HepG2 (cell line): ENCODE measurements at regions not wholly inside any gene's neighbourhood (a gene's known extent, or its start where the extent isn't known, plus 50 kb on each side); places are given as distances from the start of the nearest gene placed in this dataset.

Experiments
- ATAC-seq: fragments of 200-7000 bp; cut with Tn5 transposase; 3 replicates; pipeline ENCODE4 v1.9.1; 2020; ENCODE audit warnings: mild to moderate bottlenecking, moderate library complexity
- BruUV-seq: library from RNA; stranded (reverse); fragments of 400-500 nt; replicated peaks from 2 replicates; lab custom pipeline; 2021; lab: Mats Ljungman, UMichigan
- CTCF ChIA-PET: fragments of 300-600 bp; formaldehyde crosslinking; extraction: SDS; loops from one replicate; lab custom pipeline; 2021; ENCODE audit warnings: low total read pairs, inconsistent platforms, low intra/inter-chr PET ratio; lab: Yijun Ruan, JAX
- POLR2A ChIA-PET: fragments of 350-600 bp; sonication (Branson Sonifier 250); formaldehyde crosslinking; loops from one replicate; lab custom pipeline; 2020; ENCODE audit warnings: antibody characterized with exemption, inconsistent platforms; lab: Yijun Ruan, JAX
- DNase-seq: peaks from one replicate; pipeline ENCODE4 v3.0.0-alpha.2; 2015; ENCODE audit warnings: low spot score
- FAIRE-seq: peaks from 3 replicates; lab custom pipeline; 2011; peaks lifted over from hg19 to GRCh38; lab: Jason Lieb, UNC
- H2AFZ ChIP-seq: one replicate; pipeline ENCODE4 v1.6.1; 2011; ENCODE audit warnings: low read length, inconsistent platforms
- H3K27ac ChIP-seq: fragments of 300-600 bp; 3 replicates; pipeline ENCODE4 v1.8.0; 2011; ENCODE audit warnings: mixed run types, mild to moderate bottlenecking, mixed read lengths, low read length, inconsistent platforms; ENCODE audit not compliant: insufficient read depth; ENCODE audit errors: extremely low read length
- H3K27me3 ChIP-seq, 2 experiments: fragments of 200-600 bp in 1 of 2; 2 replicates in 1 of 2; 3 replicates in 1 of 2; pipeline versions ENCODE4 v1.6.0 to v1.8.0; 2011; ENCODE audit warnings: low read length in 2 of 2, mild to moderate bottlenecking in 2 of 2, moderate library complexity in 2 of 2, inconsistent platforms in 1 of 2; ENCODE audit not compliant: insufficient read depth in 2 of 2, control insufficient read depth in 1 of 2
- H3K36me3 ChIP-seq, 2 experiments: fragments of 200-600 bp in 1 of 2; replicated peaks in 1 of 2; 2 replicates in 1 of 2; 3 replicates in 1 of 2; pipeline versions ENCODE4 v1.5.1 to v1.8.0; 2011; ENCODE audit warnings: low read length in 2 of 2, inconsistent platforms in 1 of 2; ENCODE audit not compliant: insufficient read depth in 2 of 2, control insufficient read depth in 1 of 2
- H3K4me1 ChIP-seq: 2 replicates; pipeline ENCODE4 v1.5.1; 2012; ENCODE audit warnings: low read length, inconsistent platforms; ENCODE audit not compliant: insufficient read depth
- H3K4me2 ChIP-seq: 2 replicates; pipeline ENCODE4 v1.6.0; 2011; ENCODE audit warnings: low read depth, low read length, inconsistent platforms
- H3K4me3 ChIP-seq, 3 experiments: fragments of 200-600 bp in 1 of 3; sonication (generic), shearing (Covaris generic) in 1 of 3; replicated peaks in 1 of 3; 2 replicates each; pipeline ENCODE4 v1.5.1; 2011 to 2016; ENCODE audit warnings: low read length in 3 of 3, inconsistent platforms in 2 of 3, low read depth in 2 of 3, mild to moderate bottlenecking in 2 of 3, control low read depth in 1 of 3, mixed read lengths in 1 of 3; ENCODE audit not compliant: insufficient read depth in 1 of 3
- H3K79me2 ChIP-seq: one replicate; pipeline ENCODE4 v1.6.1; 2011; ENCODE audit warnings: low read length, inconsistent platforms; ENCODE audit not compliant: insufficient read depth
- H3K9ac ChIP-seq: 2 replicates; pipeline ENCODE4 v1.6.0; 2011; ENCODE audit warnings: mild to moderate bottlenecking, low read depth, low read length, inconsistent platforms; ENCODE audit not compliant: insufficient read depth
- H3K9me3 ChIP-seq: 2 replicates; pipeline ENCODE4 v1.5.1; 2012; ENCODE audit warnings: mild to moderate bottlenecking, low read length
- H4K20me1 ChIP-seq: 2 replicates; pipeline ENCODE4 v1.6.0; 2011; ENCODE audit warnings: inconsistent platforms, mild to moderate bottlenecking, low read length, moderate library complexity; ENCODE audit not compliant: insufficient read depth
- FOXM1 ChIP-seq: sonication (generic); formaldehyde crosslinking; IDR thresholded peaks from 2 replicates; pipeline ENCODE4 v1.5.0; 2020; ENCODE audit warnings: missing genetic modification reagents
- ISL2 ChIP-seq: sonication (generic); formaldehyde crosslinking; IDR thresholded peaks from 2 replicates; pipeline ENCODE4 v1.5.0; 2020; ENCODE audit warnings: missing genetic modification reagents
- MBD4 ChIP-seq: IDR thresholded peaks from 2 replicates; pipeline ENCODE4 v1.6.1; 2012; ENCODE audit warnings: low read length, inconsistent platforms, borderline replicate concordance
- MED1 ChIP-seq: sonication (generic); formaldehyde crosslinking; IDR thresholded peaks from 2 replicates; pipeline ENCODE4 v1.4.0; 2020; ENCODE audit warnings: missing genetic modification reagents
- MEIS1 ChIP-seq: sonication (generic); formaldehyde crosslinking; IDR thresholded peaks from 2 replicates; pipeline ENCODE4 v1.9.0; 2021; ENCODE audit warnings: mild to moderate bottlenecking, missing genetic modification reagents, moderate library complexity, borderline replicate concordance
- NCOA1 ChIP-seq: sonication (generic); formaldehyde crosslinking; IDR thresholded peaks from 2 replicates; pipeline ENCODE4 v1.9.0; 2021; ENCODE audit warnings: missing genetic modification reagents
- SP1 ChIP-seq, 2 experiments: fragments of 450-650 bp in 1 of 2; sonication (generic) in 1 of 2; formaldehyde crosslinking in 1 of 2; IDR thresholded peaks; 2 replicates each; pipeline versions ENCODE4 v1.4.0 to v1.6.1; 2016 to 2020; ENCODE audit warnings: missing genetic modification reagents in 1 of 2
- YEATS4 ChIP-seq: sonication (generic); formaldehyde crosslinking; IDR thresholded peaks from 2 replicates; pipeline ENCODE4 v1.4.0; 2020; ENCODE audit warnings: missing genetic modification reagents, borderline replicate concordance
- ZNF264 ChIP-seq: sonication (generic); formaldehyde crosslinking; IDR thresholded peaks from 2 replicates; pipeline ENCODE4 v1.4.0; 2020; ENCODE audit warnings: missing genetic modification reagents
- ZNF468 ChIP-seq: sonication (generic); formaldehyde crosslinking; IDR thresholded peaks from 2 replicates; pipeline ENCODE4 v1.8.0; 2022; ENCODE audit warnings: mild to moderate bottlenecking, moderate library complexity, missing genetic modification reagents
- ZNF570 ChIP-seq: sonication (generic); formaldehyde crosslinking; IDR thresholded peaks from 2 replicates; pipeline ENCODE4 v1.4.0; 2020; ENCODE audit warnings: mild to moderate bottlenecking, missing genetic modification reagents, borderline replicate concordance
- ZNF766 ChIP-seq: sonication (generic); formaldehyde crosslinking; IDR thresholded peaks from 2 replicates; pipeline ENCODE4 v1.5.0; 2020; ENCODE audit warnings: missing genetic modification reagents, borderline replicate concordance
- WGBS: methylation state at CpG from one replicate; pipeline ENCODE4 v1.1.6; 2017; ENCODE audit warnings: low lambda C conversion rate; 5-methylcytosine and 5-hydroxymethylcytosine counted together
- in situ Hi-C: cut with HindIII; loops from 2 replicates; pipeline ENCODE4 v1.10.0; 2017; ENCODE audit warnings: low pct_unique_long_range_greater_than_20kb; ENCODE audit not compliant: extremely low pct_ligation_motif_present
- intact Hi-C: fragments of 100-400 bp; cut with micrococcal nuclease; formaldehyde crosslinking; loops from one replicate; pipeline ENCODE4 v1.10.0; 2022; ENCODE audit not compliant: unreplicated experiment
- TF ChIP-seq, protein P1 (sequence below): IDR thresholded peaks from 2 replicates; pipeline ENCODE4 v1.4.0; 2020; ENCODE audit warnings: mild to moderate bottlenecking, missing genetic modification reagents
- TF ChIP-seq, protein P2 (sequence below): sonication (generic); formaldehyde crosslinking; IDR thresholded peaks from 2 replicates; pipeline ENCODE4 v1.9.0; 2021; ENCODE audit warnings: missing genetic modification reagents, borderline replicate concordance
- TF ChIP-seq, protein P3 (sequence below): sonication (generic); formaldehyde crosslinking; IDR thresholded peaks from 2 replicates; pipeline ENCODE4 v1.4.0; 2020; ENCODE audit warnings: low read depth, mild to moderate bottlenecking, missing genetic modification reagents
- TF ChIP-seq, protein P4 (sequence below): sonication (generic); formaldehyde crosslinking; IDR thresholded peaks from 2 replicates; pipeline ENCODE4 v1.4.0; 2020; ENCODE audit warnings: missing genetic modification reagents
- TF ChIP-seq, protein P5 (sequence below): sonication (generic); formaldehyde crosslinking; IDR thresholded peaks from 2 replicates; pipeline ENCODE4 v1.5.0; 2020; ENCODE audit warnings: missing genetic modification reagents

DNA sequence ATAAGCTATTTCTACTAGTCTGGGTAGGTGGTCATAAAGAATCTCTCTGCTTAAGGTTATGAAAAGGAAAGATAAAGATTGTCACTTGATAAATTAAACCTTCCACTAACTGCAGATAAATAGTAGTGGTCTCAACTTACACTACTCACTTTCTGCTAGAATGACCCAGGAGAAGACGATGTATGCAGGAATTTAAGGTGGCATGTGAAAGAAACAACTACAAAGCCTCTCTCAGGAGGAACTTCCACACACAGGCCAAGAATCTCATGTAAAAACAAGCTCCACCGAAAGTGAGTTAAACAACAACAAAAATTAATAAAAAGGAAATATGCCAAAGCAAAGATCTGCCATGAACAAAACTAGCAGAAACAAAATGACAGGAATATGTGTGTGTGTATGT lies 165.4 kb downstream of the CDC14C start (continued):
- TF ChIP-seq, protein P1, sequence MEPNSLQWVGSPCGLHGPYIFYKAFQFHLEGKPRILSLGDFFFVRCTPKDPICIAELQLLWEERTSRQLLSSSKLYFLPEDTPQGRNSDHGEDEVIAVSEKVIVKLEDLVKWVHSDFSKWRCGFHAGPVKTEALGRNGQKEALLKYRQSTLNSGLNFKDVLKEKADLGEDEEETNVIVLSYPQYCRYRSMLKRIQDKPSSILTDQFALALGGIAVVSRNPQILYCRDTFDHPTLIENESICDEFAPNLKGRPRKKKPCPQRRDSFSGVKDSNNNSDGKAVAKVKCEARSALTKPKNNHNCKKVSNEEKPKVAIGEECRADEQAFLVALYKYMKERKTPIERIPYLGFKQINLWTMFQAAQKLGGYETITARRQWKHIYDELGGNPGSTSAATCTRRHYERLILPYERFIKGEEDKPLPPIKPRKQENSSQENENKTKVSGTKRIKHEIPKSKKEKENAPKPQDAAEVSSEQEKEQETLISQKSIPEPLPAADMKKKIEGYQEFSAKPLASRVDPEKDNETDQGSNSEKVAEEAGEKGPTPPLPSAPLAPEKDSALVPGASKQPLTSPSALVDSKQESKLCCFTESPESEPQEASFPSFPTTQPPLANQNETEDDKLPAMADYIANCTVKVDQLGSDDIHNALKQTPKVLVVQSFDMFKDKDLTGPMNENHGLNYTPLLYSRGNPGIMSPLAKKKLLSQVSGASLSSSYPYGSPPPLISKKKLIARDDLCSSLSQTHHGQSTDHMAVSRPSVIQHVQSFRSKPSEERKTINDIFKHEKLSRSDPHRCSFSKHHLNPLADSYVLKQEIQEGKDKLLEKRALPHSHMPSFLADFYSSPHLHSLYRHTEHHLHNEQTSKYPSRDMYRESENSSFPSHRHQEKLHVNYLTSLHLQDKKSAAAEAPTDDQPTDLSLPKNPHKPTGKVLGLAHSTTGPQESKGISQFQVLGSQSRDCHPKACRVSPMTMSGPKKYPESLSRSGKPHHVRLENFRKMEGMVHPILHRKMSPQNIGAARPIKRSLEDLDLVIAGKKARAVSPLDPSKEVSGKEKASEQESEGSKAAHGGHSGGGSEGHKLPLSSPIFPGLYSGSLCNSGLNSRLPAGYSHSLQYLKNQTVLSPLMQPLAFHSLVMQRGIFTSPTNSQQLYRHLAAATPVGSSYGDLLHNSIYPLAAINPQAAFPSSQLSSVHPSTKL = no peak
- no peak for TF ChIP-seq SP1 (IDR thresholded peaks at IDR 0.05)
- TF ChIP-seq SP1 (CRISPR knock-in tag; IDR thresholded peaks at IDR 0.05) = no peak
- TF ChIP-seq ZNF766 = no peak

DNA sequence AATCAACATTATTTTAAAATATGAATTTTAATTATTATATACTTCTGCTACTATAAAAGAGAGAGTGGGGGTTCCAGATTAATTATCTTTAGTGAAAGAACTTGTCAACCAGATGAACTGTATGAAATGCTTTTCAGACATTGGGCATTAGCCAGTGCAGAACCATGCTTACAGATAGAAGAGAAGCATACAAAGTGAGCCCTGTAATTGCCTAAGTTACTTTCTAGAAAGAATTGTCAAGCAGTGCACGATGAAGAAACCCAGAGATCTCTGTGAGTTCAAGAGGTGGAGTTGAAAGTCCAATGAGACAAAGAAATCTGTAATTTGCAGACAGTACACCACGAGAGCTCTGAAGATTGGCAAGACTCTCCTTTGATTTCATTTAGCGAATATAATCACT lies 166.7 kb downstream of the CDC14C start:
- FAIRE-seq (no peak), ATAC-seq (no peak), DNase-seq (no peak)
- no TSS peak for BruUV-seq
- Histone ChIP-seq H3K4me3 (no peak overlapping the region), H4K20me1 (no peaks in the 10 kb centered on the region), H3K9me3 (no peaks in the 10 kb centered on the region), H3K27ac (no peak overlapping the region), H3K4me1 (no peaks in the 10 kb centered on the region), H2AFZ (no peak overlapping the region), H3K4me2 (no peak overlapping the region), H3K79me2 (no peaks in the 10 kb centered on the region), H3K27me3 (no peaks in the 10 kb centered on the region), H3K9ac (no peak overlapping the region), H3K36me3 (no peaks in the 10 kb centered on the region)
- WGBS = 0% methylated on average over 3 of the region's 3 CpGs
- intact Hi-C loops (no loop called here), in situ Hi-C loops (no loop called here)
- ChIA-PET POLR2A (no interaction called here), CTCF (no interaction called here)
- TF ChIP-seq, protein P2, sequence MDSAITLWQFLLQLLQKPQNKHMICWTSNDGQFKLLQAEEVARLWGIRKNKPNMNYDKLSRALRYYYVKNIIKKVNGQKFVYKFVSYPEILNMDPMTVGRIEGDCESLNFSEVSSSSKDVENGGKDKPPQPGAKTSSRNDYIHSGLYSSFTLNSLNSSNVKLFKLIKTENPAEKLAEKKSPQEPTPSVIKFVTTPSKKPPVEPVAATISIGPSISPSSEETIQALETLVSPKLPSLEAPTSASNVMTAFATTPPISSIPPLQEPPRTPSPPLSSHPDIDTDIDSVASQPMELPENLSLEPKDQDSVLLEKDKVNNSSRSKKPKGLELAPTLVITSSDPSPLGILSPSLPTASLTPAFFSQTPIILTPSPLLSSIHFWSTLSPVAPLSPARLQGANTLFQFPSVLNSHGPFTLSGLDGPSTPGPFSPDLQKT (CRISPR knock-in tag) = no peak
- TF ChIP-seq YEATS4 (CRISPR knock-in tag) = no peak
- no peak for TF ChIP-seq ZNF570 (CRISPR knock-in tag)
- TF ChIP-seq, protein P3, sequence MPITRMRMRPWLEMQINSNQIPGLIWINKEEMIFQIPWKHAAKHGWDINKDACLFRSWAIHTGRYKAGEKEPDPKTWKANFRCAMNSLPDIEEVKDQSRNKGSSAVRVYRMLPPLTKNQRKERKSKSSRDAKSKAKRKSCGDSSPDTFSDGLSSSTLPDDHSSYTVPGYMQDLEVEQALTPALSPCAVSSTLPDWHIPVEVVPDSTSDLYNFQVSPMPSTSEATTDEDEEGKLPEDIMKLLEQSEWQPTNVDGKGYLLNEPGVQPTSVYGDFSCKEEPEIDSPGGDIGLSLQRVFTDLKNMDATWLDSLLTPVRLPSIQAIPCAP (CRISPR knock-in tag) = no peak
- TF ChIP-seq MBD4 = no peak
- TF ChIP-seq, protein P4, sequence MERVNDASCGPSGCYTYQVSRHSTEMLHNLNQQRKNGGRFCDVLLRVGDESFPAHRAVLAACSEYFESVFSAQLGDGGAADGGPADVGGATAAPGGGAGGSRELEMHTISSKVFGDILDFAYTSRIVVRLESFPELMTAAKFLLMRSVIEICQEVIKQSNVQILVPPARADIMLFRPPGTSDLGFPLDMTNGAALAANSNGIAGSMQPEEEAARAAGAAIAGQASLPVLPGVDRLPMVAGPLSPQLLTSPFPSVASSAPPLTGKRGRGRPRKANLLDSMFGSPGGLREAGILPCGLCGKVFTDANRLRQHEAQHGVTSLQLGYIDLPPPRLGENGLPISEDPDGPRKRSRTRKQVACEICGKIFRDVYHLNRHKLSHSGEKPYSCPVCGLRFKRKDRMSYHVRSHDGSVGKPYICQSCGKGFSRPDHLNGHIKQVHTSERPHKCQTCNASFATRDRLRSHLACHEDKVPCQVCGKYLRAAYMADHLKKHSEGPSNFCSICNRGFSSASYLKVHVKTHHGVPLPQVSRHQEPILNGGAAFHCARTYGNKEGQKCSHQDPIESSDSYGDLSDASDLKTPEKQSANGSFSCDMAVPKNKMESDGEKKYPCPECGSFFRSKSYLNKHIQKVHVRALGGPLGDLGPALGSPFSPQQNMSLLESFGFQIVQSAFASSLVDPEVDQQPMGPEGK (CRISPR knock-in tag) = no peak
- no peak for TF ChIP-seq NCOA1
- TF ChIP-seq, protein P5, sequence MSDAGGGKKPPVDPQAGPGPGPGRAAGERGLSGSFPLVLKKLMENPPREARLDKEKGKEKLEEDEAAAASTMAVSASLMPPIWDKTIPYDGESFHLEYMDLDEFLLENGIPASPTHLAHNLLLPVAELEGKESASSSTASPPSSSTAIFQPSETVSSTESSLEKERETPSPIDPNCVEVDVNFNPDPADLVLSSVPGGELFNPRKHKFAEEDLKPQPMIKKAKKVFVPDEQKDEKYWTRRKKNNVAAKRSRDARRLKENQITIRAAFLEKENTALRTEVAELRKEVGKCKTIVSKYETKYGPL (CRISPR knock-in tag) = no peak
- no peak for TF ChIP-seq ZNF264 (CRISPR knock-in tag)
- no peak for TF ChIP-seq ZNF468 (CRISPR knock-in tag)
- TF ChIP-seq FOXM1 = no peak
- TF ChIP-seq MEIS1 = no peak
- no peak for TF ChIP-seq MED1 (CRISPR knock-in tag)
- TF ChIP-seq ISL2 = no peak
